ENCODE measurements at regions not wholly inside any gene's neighbourhood (a gene's known extent, or its start where the extent isn't known, plus 50 kb on each side); places are given as distances from the start of the nearest gene placed in this dataset.

DNA sequence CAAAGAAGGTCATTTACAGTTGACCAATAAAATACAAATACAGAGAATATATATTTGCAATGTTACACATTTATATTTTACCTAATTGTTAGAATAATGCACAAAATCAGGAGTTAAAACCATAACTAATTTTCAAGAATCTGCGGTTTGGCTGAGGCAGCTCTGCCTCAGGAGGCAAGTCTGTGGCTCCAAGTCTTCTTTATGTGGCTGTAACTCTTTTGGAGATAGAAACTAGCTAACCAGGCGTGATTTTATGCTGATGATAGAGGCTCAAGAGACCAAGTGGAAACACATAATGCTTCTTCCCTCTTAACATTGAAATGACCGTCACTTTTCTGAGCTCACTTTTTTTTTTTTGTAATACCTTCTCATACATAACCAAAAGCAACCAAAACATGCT is 744.7 kb upstream of the CXADR start:
- TF ChIP-seq, protein P1, sequence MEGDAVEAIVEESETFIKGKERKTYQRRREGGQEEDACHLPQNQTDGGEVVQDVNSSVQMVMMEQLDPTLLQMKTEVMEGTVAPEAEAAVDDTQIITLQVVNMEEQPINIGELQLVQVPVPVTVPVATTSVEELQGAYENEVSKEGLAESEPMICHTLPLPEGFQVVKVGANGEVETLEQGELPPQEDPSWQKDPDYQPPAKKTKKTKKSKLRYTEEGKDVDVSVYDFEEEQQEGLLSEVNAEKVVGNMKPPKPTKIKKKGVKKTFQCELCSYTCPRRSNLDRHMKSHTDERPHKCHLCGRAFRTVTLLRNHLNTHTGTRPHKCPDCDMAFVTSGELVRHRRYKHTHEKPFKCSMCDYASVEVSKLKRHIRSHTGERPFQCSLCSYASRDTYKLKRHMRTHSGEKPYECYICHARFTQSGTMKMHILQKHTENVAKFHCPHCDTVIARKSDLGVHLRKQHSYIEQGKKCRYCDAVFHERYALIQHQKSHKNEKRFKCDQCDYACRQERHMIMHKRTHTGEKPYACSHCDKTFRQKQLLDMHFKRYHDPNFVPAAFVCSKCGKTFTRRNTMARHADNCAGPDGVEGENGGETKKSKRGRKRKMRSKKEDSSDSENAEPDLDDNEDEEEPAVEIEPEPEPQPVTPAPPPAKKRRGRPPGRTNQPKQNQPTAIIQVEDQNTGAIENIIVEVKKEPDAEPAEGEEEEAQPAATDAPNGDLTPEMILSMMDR (conservative IDR thresholded peaks at IDR 0.05; ENCODE audit: low read length): no peak
- no peak overlapping the region for H3K4me3 ChIP-seq (ENCODE audit: low read length)
- DNase-seq (ENCODE audit: low read depth): peak; percentile 15

DNA sequence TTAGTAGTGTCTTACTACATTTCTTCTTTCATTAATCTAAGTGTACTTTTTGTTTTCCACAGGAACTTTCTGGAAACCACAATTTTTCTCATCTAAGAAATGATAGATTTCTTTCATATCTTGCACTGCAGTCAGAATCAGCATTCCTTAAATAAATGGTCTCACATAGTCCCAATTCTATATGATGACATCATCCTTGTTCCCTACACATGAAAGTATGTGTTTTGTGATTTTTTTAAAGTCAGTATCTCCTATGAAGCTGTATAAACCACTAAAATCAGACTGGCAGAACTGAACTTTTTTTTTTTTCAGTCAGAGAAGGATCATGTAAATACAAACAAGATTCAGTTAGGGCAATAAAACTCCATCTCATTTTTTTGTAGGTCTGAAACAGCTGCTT is 742.6 kb upstream of the CXADR start:
- TF ChIP-seq, protein P1 (conservative IDR thresholded peaks at IDR 0.05; ENCODE audit: low read length): no peak
- peak; percentile 17 for DNase-seq (ENCODE audit: low read depth)
- no peak overlapping the region for H3K4me3 ChIP-seq (ENCODE audit: low read length)

DNA sequence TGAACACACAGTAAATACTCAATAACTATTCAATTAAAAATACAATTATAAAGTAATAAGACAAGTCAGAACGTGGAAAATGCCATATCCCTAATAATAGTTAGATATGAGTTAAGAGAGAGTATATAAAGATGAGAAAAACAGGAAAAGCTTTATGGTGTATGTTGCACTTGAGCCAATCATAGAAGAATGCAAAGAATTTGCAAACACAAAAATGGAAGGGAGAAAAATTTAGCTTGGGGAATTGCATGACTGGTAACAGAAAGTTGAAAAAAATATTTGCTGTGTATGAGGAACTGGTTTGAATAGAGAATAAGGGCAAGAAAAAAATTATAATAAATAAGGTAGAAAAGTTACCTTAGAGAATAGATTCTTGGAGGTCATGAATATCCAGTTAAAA is 739.6 kb upstream of the CXADR start:
- DNase-seq (ENCODE audit: low read depth): peak; percentile 59
- TF ChIP-seq, protein P1 (conservative IDR thresholded peaks at IDR 0.05; ENCODE audit: low read length): no peak
- H3K4me3 ChIP-seq (ENCODE audit: low read length): no peak overlapping the region

DNA sequence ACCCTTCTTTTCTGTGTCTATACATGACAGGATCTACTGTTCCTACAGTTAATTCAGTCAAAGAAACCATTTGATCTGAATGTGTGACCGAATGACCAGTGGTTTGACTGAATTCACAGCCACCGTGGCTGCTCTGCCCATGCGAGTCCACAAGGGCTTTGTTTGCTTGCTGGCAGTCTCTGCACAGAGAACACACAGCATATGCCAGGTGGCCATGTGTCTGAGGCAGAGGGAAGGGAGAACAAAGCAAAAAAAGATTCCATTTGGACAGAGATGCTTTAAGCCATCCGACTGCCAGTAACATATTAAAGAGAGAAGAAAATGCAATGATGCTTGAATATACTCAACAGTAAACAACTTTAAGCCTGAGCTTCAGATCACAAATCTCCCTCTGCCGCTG is 737.8 kb upstream of the CXADR start:
- no peak overlapping the region for H3K4me3 ChIP-seq (ENCODE audit: low read length)
- DNase-seq (ENCODE audit: low read depth): no peak
- TF ChIP-seq, protein P1 (conservative IDR thresholded peaks at IDR 0.05; ENCODE audit: low read length): no peak

DNA sequence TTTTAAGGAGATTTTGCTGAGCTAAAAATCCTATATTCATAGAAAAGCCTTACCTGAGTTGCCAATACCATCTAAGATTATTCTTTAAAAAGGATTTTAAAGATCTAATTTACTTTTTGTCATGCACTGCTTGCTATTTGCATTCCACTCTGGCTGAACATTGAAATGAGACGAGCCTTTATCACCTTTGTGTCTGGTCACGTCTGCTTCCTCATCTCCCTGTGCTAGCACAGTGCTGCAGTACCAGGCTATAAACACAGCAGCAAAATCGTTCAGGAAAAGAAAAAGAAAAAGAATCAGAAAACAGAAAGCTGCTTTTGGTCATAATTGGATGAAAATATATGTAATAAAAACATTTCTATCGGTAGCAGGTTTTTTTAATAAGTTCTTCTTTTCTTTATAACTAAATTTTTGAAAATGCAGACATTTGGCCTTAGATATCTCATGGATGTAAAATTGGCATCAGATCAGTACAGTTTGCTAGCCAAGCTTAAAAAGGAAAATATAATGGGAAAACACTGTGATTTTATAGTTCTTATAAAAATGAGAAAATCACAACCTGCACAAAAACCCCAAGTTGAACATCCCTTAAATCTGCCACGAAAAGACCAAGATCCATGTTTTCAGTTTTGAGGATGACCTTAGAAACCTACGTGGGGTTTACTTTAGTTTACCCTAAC is 735.7 kb upstream of the CXADR start:
- TF ChIP-seq, protein P1 (conservative IDR thresholded peaks at IDR 0.05; ENCODE audit: low read length): no peak
- DNase-seq (ENCODE audit: low read depth): no peak
- H3K4me3 ChIP-seq (ENCODE audit: low read length): no peak overlapping the region

DNA sequence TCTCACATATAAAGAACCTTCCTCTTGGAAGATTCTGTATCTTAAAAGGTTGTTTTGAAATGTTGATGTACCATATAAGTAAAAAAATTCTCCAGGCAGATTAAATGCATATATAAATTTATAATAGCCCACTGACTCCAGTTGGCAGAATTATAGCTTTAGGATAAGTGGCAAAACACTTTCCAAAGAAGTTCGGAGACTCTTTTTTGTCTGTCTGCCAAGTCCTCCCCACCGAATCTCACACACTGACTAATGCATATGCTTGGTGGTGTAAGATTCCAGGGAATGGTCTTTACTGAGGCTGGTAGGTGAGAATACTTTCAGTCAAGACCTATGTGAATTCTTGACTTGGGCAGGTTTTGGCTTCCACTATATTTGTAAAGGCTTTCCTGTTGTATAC is 724.3 kb upstream of the CXADR start:
- no peak for DNase-seq (ENCODE audit: low read depth)
- H3K4me3 ChIP-seq (ENCODE audit: low read length): no peak overlapping the region
- TF ChIP-seq, protein P1 (conservative IDR thresholded peaks at IDR 0.05; ENCODE audit: low read length): no peak

DNA sequence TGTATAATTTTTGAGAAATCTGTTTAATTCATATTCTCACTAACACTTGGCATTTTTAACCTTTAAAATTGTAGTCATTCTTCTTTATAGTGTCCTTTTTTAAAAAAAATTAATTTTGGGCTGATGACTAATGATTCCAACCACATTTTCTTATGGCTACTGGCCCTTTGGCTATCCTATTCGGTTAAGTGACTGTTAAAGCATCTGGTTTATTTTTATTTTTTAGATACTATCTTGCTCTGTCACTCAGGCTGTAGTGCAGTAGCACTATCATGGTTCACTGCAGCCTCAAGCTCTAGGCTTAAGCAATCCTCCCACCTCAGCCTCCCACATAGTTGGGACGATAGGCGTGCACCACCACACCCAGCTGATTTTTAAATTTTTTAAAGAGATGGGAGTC is 723.2 kb upstream of the CXADR start:
- H3K4me3 ChIP-seq (ENCODE audit: low read length): no peak overlapping the region
- DNase-seq (ENCODE audit: low read depth): no peak
- TF ChIP-seq, protein P1 (conservative IDR thresholded peaks at IDR 0.05; ENCODE audit: low read length): no peak

Measured in AG10803 (cell line).